ENCODE measurements at regions not wholly inside any gene's neighbourhood (a gene's known extent, or its start where the extent isn't known, plus 50 kb on each side); places are given as distances from the start of the nearest gene placed in this dataset.

DNA sequence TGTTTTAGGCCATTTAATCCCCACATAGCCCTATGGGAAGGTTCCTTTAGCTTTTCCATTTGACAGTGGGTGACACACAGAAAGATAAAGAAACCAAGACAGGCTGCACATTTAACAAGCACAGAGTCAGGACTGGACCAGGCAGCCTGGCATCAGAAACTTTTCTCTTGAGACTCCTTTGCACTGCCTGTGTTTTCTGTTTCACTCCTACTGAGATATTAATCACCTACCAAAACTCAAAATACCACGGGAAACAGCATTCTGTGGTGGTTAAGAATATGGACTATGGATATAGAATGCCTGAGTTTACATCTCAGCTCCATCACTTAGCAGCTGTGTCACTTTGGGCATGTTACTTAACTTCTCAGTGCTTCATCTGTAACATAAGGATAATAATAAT lies 73.3 kb downstream of the CTAGE1 start (continued):
- TF ChIP-seq, protein P1, sequence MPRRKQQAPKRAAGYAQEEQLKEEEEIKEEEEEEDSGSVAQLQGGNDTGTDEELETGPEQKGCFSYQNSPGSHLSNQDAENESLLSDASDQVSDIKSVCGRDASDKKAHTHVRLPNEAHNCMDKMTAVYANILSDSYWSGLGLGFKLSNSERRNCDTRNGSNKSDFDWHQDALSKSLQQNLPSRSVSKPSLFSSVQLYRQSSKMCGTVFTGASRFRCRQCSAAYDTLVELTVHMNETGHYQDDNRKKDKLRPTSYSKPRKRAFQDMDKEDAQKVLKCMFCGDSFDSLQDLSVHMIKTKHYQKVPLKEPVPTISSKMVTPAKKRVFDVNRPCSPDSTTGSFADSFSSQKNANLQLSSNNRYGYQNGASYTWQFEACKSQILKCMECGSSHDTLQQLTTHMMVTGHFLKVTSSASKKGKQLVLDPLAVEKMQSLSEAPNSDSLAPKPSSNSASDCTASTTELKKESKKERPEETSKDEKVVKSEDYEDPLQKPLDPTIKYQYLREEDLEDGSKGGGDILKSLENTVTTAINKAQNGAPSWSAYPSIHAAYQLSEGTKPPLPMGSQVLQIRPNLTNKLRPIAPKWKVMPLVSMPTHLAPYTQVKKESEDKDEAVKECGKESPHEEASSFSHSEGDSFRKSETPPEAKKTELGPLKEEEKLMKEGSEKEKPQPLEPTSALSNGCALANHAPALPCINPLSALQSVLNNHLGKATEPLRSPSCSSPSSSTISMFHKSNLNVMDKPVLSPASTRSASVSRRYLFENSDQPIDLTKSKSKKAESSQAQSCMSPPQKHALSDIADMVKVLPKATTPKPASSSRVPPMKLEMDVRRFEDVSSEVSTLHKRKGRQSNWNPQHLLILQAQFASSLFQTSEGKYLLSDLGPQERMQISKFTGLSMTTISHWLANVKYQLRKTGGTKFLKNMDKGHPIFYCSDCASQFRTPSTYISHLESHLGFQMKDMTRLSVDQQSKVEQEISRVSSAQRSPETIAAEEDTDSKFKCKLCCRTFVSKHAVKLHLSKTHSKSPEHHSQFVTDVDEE (CRISPR knock-in tag; IDR thresholded peaks at IDR 0.05), result no peak
- TF ChIP-seq PPARA (CRISPR knock-in tag; IDR thresholded peaks at IDR 0.05; ENCODE audit: borderline replicate concordance), result no peak
- no peak for TF ChIP-seq GLIS3 (CRISPR knock-in tag; IDR thresholded peaks at IDR 0.05)

DNA sequence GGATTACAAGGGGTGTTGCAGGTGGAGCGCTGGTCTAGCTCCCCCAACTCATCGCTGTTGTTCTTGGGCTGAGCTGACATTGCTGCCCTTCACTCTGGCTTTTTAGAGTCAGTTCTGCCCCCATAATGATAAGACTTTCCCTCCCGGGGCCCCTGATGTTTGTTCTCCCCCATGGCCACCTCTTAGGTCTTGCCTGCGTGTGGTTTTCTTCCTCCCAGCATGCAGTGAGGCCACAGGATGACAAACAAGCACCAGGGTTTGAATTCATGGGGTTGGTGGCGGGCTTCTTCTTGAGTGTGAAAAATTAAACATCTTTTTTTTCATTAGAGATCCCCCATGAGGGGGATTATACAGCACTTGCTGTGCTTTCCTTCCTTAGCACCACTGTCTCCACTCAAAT lies 74.1 kb downstream of the CTAGE1 start:
- ATAC-seq, result no peak
- TF ChIP-seq, protein P2, sequence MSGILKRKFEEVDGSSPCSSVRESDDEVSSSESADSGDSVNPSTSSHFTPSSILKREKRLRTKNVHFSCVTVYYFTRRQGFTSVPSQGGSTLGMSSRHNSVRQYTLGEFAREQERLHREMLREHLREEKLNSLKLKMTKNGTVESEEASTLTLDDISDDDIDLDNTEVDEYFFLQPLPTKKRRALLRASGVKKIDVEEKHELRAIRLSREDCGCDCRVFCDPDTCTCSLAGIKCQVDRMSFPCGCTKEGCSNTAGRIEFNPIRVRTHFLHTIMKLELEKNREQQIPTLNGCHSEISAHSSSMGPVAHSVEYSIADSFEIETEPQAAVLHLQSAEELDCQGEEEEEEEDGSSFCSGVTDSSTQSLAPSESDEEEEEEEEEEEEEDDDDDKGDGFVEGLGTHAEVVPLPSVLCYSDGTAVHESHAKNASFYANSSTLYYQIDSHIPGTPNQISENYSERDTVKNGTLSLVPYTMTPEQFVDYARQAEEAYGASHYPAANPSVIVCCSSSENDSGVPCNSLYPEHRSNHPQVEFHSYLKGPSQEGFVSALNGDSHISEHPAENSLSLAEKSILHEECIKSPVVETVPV (CRISPR knock-in tag; IDR thresholded peaks at IDR 0.05), result no peak

DNA sequence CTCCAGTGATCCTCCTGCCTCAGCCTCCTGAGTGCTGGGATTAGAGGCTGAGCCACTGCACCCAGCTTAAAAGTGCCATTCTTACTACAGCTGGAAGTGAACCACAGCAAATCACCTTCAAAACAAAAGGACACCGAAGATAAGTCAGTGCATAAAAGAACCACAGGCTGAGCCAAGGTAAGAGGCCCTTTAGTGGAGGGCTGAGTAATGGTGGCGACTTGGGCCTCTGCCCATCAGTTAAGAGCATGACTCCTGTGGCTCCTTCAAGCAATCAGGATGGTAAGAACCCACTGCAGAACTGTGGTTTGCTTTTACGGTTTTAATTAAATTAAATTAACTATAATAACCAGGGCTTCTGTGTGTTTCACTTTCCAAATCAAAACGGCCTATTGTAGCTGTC lies 75.1 kb downstream of the CTAGE1 start:
- ATAC-seq, result no peak
- TF ChIP-seq ESRRG (CRISPR knock-in tag; IDR thresholded peaks at IDR 0.05), result no peak
- no peak for TF ChIP-seq ZNF565 (CRISPR knock-in tag; conservative IDR thresholded peaks at IDR 0.05; ENCODE audit: low read depth)
- no peak for TF ChIP-seq TCF4 (CRISPR knock-in tag; IDR thresholded peaks at IDR 0.05; ENCODE audit: borderline replicate concordance)
- TF ChIP-seq ARNTL (CRISPR knock-in tag; IDR thresholded peaks at IDR 0.05; ENCODE audit: borderline replicate concordance, low read depth), result no peak
- no peak for TF ChIP-seq ZNF8 (CRISPR knock-in tag; IDR thresholded peaks at IDR 0.05)
- TF ChIP-seq, protein P2 (CRISPR knock-in tag; IDR thresholded peaks at IDR 0.05), result no peak
- TF ChIP-seq OSR1 (CRISPR knock-in tag; IDR thresholded peaks at IDR 0.05), result no peak
- no peak for TF ChIP-seq ISL1 (CRISPR knock-in tag; IDR thresholded peaks at IDR 0.05)
- TF ChIP-seq, protein P3, sequence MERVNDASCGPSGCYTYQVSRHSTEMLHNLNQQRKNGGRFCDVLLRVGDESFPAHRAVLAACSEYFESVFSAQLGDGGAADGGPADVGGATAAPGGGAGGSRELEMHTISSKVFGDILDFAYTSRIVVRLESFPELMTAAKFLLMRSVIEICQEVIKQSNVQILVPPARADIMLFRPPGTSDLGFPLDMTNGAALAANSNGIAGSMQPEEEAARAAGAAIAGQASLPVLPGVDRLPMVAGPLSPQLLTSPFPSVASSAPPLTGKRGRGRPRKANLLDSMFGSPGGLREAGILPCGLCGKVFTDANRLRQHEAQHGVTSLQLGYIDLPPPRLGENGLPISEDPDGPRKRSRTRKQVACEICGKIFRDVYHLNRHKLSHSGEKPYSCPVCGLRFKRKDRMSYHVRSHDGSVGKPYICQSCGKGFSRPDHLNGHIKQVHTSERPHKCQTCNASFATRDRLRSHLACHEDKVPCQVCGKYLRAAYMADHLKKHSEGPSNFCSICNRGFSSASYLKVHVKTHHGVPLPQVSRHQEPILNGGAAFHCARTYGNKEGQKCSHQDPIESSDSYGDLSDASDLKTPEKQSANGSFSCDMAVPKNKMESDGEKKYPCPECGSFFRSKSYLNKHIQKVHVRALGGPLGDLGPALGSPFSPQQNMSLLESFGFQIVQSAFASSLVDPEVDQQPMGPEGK (CRISPR knock-in tag; IDR thresholded peaks at IDR 0.05; ENCODE audit: borderline replicate concordance), result no peak
- TF ChIP-seq SNAI2 (CRISPR knock-in tag; IDR thresholded peaks at IDR 0.05), result no peak
- TF ChIP-seq CSDC2 (CRISPR knock-in tag; IDR thresholded peaks at IDR 0.05), result no peak
- no peak for TF ChIP-seq ZFP3 (CRISPR knock-in tag; IDR thresholded peaks at IDR 0.05)
- TF ChIP-seq PPARA (CRISPR knock-in tag; IDR thresholded peaks at IDR 0.05; ENCODE audit: borderline replicate concordance), result no peak
- no peak for TF ChIP-seq TOX (CRISPR knock-in tag; IDR thresholded peaks at IDR 0.05; ENCODE audit: borderline replicate concordance)
- no peak for TF ChIP-seq ZFP30 (CRISPR knock-in tag; IDR thresholded peaks at IDR 0.05)
- no peak for TF ChIP-seq ZC3H10 (CRISPR knock-in tag; IDR thresholded peaks at IDR 0.05)
- no peak for TF ChIP-seq BACH2 (CRISPR knock-in tag; IDR thresholded peaks at IDR 0.05; ENCODE audit: borderline replicate concordance)
- no peak for TF ChIP-seq GLIS3 (CRISPR knock-in tag; IDR thresholded peaks at IDR 0.05)
- no peak for TF ChIP-seq ZNF70 (CRISPR knock-in tag; IDR thresholded peaks at IDR 0.05)
- TF ChIP-seq, protein P4, sequence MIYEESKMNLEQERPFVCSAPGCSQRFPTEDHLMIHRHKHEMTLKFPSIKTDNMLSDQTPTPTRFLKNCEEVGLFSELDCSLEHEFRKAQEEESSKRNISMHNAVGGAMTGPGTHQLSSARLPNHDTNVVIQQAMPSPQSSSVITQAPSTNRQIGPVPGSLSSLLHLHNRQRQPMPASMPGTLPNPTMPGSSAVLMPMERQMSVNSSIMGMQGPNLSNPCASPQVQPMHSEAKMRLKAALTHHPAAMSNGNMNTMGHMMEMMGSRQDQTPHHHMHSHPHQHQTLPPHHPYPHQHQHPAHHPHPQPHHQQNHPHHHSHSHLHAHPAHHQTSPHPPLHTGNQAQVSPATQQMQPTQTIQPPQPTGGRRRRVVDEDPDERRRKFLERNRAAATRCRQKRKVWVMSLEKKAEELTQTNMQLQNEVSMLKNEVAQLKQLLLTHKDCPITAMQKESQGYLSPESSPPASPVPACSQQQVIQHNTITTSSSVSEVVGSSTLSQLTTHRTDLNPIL (CRISPR knock-in tag; IDR thresholded peaks at IDR 0.05; ENCODE audit: low read depth), result no peak

DNA sequence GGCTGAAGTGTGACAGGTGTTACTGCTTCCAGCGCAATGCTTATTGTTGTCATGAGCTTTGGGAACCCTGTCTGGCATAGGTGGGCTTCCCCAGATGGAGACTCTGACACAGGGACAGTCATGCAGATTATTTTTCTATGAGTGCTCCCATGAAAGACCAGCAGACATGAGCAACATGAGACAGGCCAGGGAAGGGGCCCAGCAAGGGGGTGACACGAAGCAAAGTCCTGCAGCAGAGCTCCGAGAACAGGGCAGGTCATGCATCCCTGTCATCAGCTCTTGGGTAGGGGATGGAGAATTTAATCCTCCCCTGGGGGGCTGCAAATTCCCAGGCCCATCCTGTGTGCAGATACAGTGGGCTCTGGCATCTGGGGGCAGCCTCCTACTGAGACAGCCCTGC lies 77.4 kb downstream of the CTAGE1 start:
- ATAC-seq, result no peak
- no peak for TF ChIP-seq BACH2 (CRISPR knock-in tag; IDR thresholded peaks at IDR 0.05; ENCODE audit: borderline replicate concordance)
- no peak for TF ChIP-seq ZNF565 (CRISPR knock-in tag; conservative IDR thresholded peaks at IDR 0.05; ENCODE audit: low read depth)
- TF ChIP-seq ARNTL (CRISPR knock-in tag; IDR thresholded peaks at IDR 0.05; ENCODE audit: borderline replicate concordance, low read depth), result no peak
- no peak for TF ChIP-seq ISL1 (CRISPR knock-in tag; IDR thresholded peaks at IDR 0.05)
- TF ChIP-seq, protein P4 (CRISPR knock-in tag; IDR thresholded peaks at IDR 0.05; ENCODE audit: low read depth), result no peak
- no peak for TF ChIP-seq ESRRG (CRISPR knock-in tag; IDR thresholded peaks at IDR 0.05)
- TF ChIP-seq, protein P3 (CRISPR knock-in tag; IDR thresholded peaks at IDR 0.05; ENCODE audit: borderline replicate concordance), result no peak
- TF ChIP-seq, protein P1 (CRISPR knock-in tag; IDR thresholded peaks at IDR 0.05), result no peak
